Esophagus squamous epithelium (tissue), 5 donors: ENCODE measurements at regions not wholly inside any gene's neighbourhood (a gene's known extent, or its start where the extent isn't known, plus 50 kb on each side); places are given as distances from the start of the nearest gene placed in this dataset.

Experiments used
- DNase-seq: peaks from one replicate; lab custom pipeline; 2025; lab: John Stamatoyannopoulos, UW
- H3K27ac ChIP-seq, 4 donors: fragments of 200-600 bp; sonication (generic); one replicate each; pipeline ENCODE4 v1.5.1; 2016 to 2019; ENCODE audit warnings: mild to moderate bottlenecking in 1 of 4
- H3K27me3 ChIP-seq, 4 donors: fragments of 200-600 bp; sonication (generic); 1 replicate in 3 of 4; 2 replicates in 1 of 4; pipeline versions ENCODE4 v1.5.1 to v1.6.0; 2017 to 2021; ENCODE audit warnings: antibody characterized with exemption in 1 of 4
- H3K36me3 ChIP-seq, 3 donors: fragments of 200-600 bp; sonication (generic); one replicate each; pipeline ENCODE4 v1.5.1; 2016 to 2019
- H3K4me1 ChIP-seq, 3 donors: fragments of 200-600 bp; sonication (generic); one replicate each; pipeline ENCODE4 v1.5.1; 2017 to 2019
- H3K4me3 ChIP-seq, 4 donors: fragments of 200-600 bp; sonication (generic); 1 replicate in 3 of 4; 2 replicates in 1 of 4; pipeline ENCODE4 v1.5.1; 2016 to 2019; ENCODE audit warnings: mild to moderate bottlenecking in 2 of 4, moderate library complexity in 1 of 4
- H3K9me3 ChIP-seq, 3 donors: fragments of 200-600 bp; sonication (generic); one replicate each; pipeline ENCODE4 v1.5.1; 2016 to 2019
- CTCF ChIP-seq, 6 experiments: fragments of 450-650 bp in 4 of 6; fragments of 200-600 bp in 2 of 6; sonication (generic) in 2 of 6; IDR thresholded peaks; one replicate each; pipeline ENCODE4 v1.5.1; 2016 to 2019; ENCODE audit warnings: antibody characterized with exemption in 6 of 6, mild to moderate bottlenecking in 4 of 6, moderate library complexity in 4 of 6
- POLR2A ChIP-seq, 4 donors: fragments of 450-650 bp; IDR thresholded peaks; one replicate each; pipeline ENCODE4 v1.6.1; 2017; ENCODE audit warnings: antibody characterized with exemption in 4 of 4, mild to moderate bottlenecking in 4 of 4, moderate library complexity in 3 of 4
- WGBS, 2 donors: methylation state at CpG; one replicate each; pipeline ENCODE4 v1.1.5; 2018; 5-methylcytosine and 5-hydroxymethylcytosine counted together
- intact Hi-C: fragments of 100-400 bp; cut with DNase I; formaldehyde crosslinking; loops from one replicate; pipeline ENCODE4 v1.15.0; 2022
- donor health status: DM: yes; HTN: yes; CAD: no.

GRCh38 chr5:10045376-10045775 lies 204.3 kb downstream of the ATPSCKMT start:
- no peaks in the 10 kb centered on the region for H3K36me3 ChIP-seq
- WGBS, 2 donors, result 84 to 89% methylated on average over 3 to 5 of the region's 6 CpGs
- intact Hi-C loops, result no loop called here
- no peak overlapping the region for H3K27ac ChIP-seq
- H3K27me3 ChIP-seq, result no peaks in the 10 kb centered on the region
- no peak for TF ChIP-seq CTCF (IDR thresholded peaks at IDR 0.05)
- TF ChIP-seq POLR2A (IDR thresholded peaks at IDR 0.05), result no peak
- H3K4me3 ChIP-seq, result no peak overlapping the region
- no peaks in the 10 kb centered on the region for H3K4me1 ChIP-seq
- no peaks in the 10 kb centered on the region for H3K9me3 ChIP-seq
- no peak for DNase-seq

- Histone ChIP-seq H3K4me3 (no peak overlapping the region), H3K27ac (no peak overlapping the region), H3K27me3 (no peaks in the 10 kb centered on the region), H3K4me1 (no peaks in the 10 kb centered on the region), H3K9me3 (no peaks in the 10 kb centered on the region), H3K36me3 (no peaks in the 10 kb centered on the region)
- intact Hi-C loops, result no loop called here
- 58 to 62% methylated on average over 3 of the region's 3 CpGs for WGBS, 2 donors
- no peak for TF ChIP-seq CTCF (IDR thresholded peaks at IDR 0.05)
- TF ChIP-seq POLR2A (IDR thresholded peaks at IDR 0.05), result no peak
- DNase-seq, result no peak
Observed at GRCh38 chr5:10036136-10036815, 213.4 kb downstream of the ATPSCKMT start.

GRCh38 chr5:10034001-10034400 lies 215.7 kb downstream of the ATPSCKMT start:
- Histone ChIP-seq H3K4me3 (no peak overlapping the region), H3K9me3 (no peaks in the 10 kb centered on the region), H3K36me3 (no peaks in the 10 kb centered on the region), H3K4me1 (no peaks in the 10 kb centered on the region), H3K27ac (no peak overlapping the region), H3K27me3 (no peaks in the 10 kb centered on the region)
- DNase-seq, result no peak
- intact Hi-C loops, result no loop called here
- TF ChIP-seq POLR2A (IDR thresholded peaks at IDR 0.05) (no peak), CTCF (IDR thresholded peaks at IDR 0.05) (no peak)
- WGBS, 2 donors, result 54 to 59% methylated on average over 7 to 8 of the region's 8 CpGs

- TF ChIP-seq POLR2A (IDR thresholded peaks at IDR 0.05) (no peak), CTCF (IDR thresholded peaks at IDR 0.05) (no peak)
- H3K4me1 ChIP-seq, result no peaks in the 10 kb centered on the region
- no peak overlapping the region for H3K4me3 ChIP-seq
- H3K27me3 ChIP-seq, result no peaks in the 10 kb centered on the region
- no peak overlapping the region for H3K27ac ChIP-seq
- 97 to 98% methylated on average over 2 of the region's 2 CpGs for WGBS, 2 donors
- intact Hi-C loops, result no loop called here
- H3K36me3 ChIP-seq, result no peaks in the 10 kb centered on the region
- H3K9me3 ChIP-seq, result no peaks in the 10 kb centered on the region
- no peak for DNase-seq
Observed at GRCh38 chr5:10031817-10032216, 217.9 kb downstream of the ATPSCKMT start.

- Histone ChIP-seq H3K4me3 (no peak overlapping the region), H3K9me3 (no peaks in the 10 kb centered on the region), H3K36me3 (no peaks in the 10 kb centered on the region), H3K4me1 (no peaks in the 10 kb centered on the region), H3K27ac (no peak overlapping the region), H3K27me3 (no peaks in the 10 kb centered on the region)
- intact Hi-C loops, result no loop called here
- no peak for DNase-seq
- TF ChIP-seq POLR2A (IDR thresholded peaks at IDR 0.05) (no peak), CTCF (IDR thresholded peaks at IDR 0.05) (peak in 1 of 6 experiments; percentile 45)
- WGBS, 2 donors, result 45 to 80% methylated on average over 1 to 2 of the region's 2 CpGs
Observed at GRCh38 chr5:10030219-10030831, 219.4 kb downstream of the ATPSCKMT start.
